Cardiac muscle cell (in vitro differentiated cells and primary cell): ENCODE measurements at regions not wholly inside any gene's neighbourhood (a gene's known extent, or its start where the extent isn't known, plus 50 kb on each side); places are given as distances from the start of the nearest gene placed in this dataset.

Experiments
- DNase-seq, 2 donors: peaks; one replicate each; pipeline versions ENCODE4 v3.0.0 to v3.0.0-alpha.2; 2010 to 2017; ENCODE audit warnings: low read depth in 1 of 2, low spot score in 1 of 2
- H3K27ac ChIP-seq: fragments of 200-600 bp; sonication (generic); 2 replicates; pipeline ENCODE4 v1.5.1; 2016
- H3K27me3 ChIP-seq: fragments of 200-600 bp; sonication (generic); 2 replicates; pipeline ENCODE4 v1.6.0; 2016; ENCODE audit warnings: control low read depth
- H3K36me3 ChIP-seq: fragments of 200-600 bp; sonication (generic); 2 replicates; pipeline ENCODE4 v1.5.1; 2016; ENCODE audit warnings: control low read depth
- H3K4me1 ChIP-seq: fragments of 200-600 bp; sonication (generic); 2 replicates; pipeline ENCODE4 v1.8.1; 2017; ENCODE audit warnings: low read depth, mild to moderate bottlenecking, mixed run types
- H3K4me3 ChIP-seq: fragments of 200-600 bp; sonication (generic); 2 replicates; pipeline ENCODE4 v1.5.1; 2016; ENCODE audit warnings: mild to moderate bottlenecking
- H3K9me3 ChIP-seq: fragments of 200-600 bp; sonication (generic); 2 replicates; pipeline ENCODE4 v1.5.1; 2017; ENCODE audit warnings: low read depth, mild to moderate bottlenecking, control low read depth
- CTCF ChIP-seq: IDR thresholded peaks from 2 replicates; pipeline ENCODE4 v1.5.1; 2012; ENCODE audit warnings: low read depth, mild to moderate bottlenecking, low read length

GRCh38 chr6:91606148-91606901 is 1019.5 kb upstream of the MAP3K7 start:
- Histone ChIP-seq H3K27ac (no peak overlapping the region), H3K4me1 (no peaks in the 10 kb centered on the region), H3K9me3 (no peaks in the 10 kb centered on the region), H3K4me3 (no peak overlapping the region), H3K36me3 (no peaks in the 10 kb centered on the region), H3K27me3 (no peaks in the 10 kb centered on the region)
- TF ChIP-seq CTCF: no peak
- no peak for DNase-seq

- H3K27ac ChIP-seq: no peak overlapping the region
- H3K27me3 ChIP-seq: no peaks in the 10 kb centered on the region
- H3K4me1 ChIP-seq: no peaks in the 10 kb centered on the region
- no peak overlapping the region for H3K4me3 ChIP-seq
- DNase-seq: no peak
- no peak for TF ChIP-seq CTCF
- H3K9me3 ChIP-seq: no peaks in the 10 kb centered on the region
- no peaks in the 10 kb centered on the region for H3K36me3 ChIP-seq
Observed at GRCh38 chr6:91600561-91600960, 1013.7 kb upstream of the MAP3K7 start.

- H3K9me3 ChIP-seq: no peaks in the 10 kb centered on the region
- H3K27me3 ChIP-seq: no peaks in the 10 kb centered on the region
- no peak for TF ChIP-seq CTCF
- DNase-seq: no peak
- no peaks in the 10 kb centered on the region for H3K36me3 ChIP-seq
- no peaks in the 10 kb centered on the region for H3K4me1 ChIP-seq
- no peak overlapping the region for H3K27ac ChIP-seq
- H3K4me3 ChIP-seq: no peak overlapping the region
Observed at GRCh38 chr6:91590191-91590590, 1003.3 kb upstream of the MAP3K7 start.

GRCh38 chr6:91580635-91581034 is 993.8 kb upstream of the MAP3K7 start:
- Histone ChIP-seq H3K4me3 (no peak overlapping the region), H3K27me3 (no peaks in the 10 kb centered on the region), H3K36me3 (no peaks in the 10 kb centered on the region), H3K27ac (no peak overlapping the region), H3K9me3 (no peaks in the 10 kb centered on the region), H3K4me1 (no peaks in the 10 kb centered on the region)
- no peak for TF ChIP-seq CTCF
- DNase-seq: no peak

GRCh38 chr6:91575032-91575431 is 988.2 kb upstream of the MAP3K7 start:
- DNase-seq: no peak
- Histone ChIP-seq H3K27me3 (no peaks in the 10 kb centered on the region), H3K4me1 (no peaks in the 10 kb centered on the region), H3K27ac (no peak overlapping the region), H3K36me3 (no peaks in the 10 kb centered on the region), H3K4me3 (no peak overlapping the region), H3K9me3 (no peaks in the 10 kb centered on the region)
- no peak for TF ChIP-seq CTCF
